ENCODE measurements at regions not wholly inside any gene's neighbourhood (a gene's known extent, or its start where the extent isn't known, plus 50 kb on each side); places are given as distances from the start of the nearest gene placed in this dataset.

DNA sequence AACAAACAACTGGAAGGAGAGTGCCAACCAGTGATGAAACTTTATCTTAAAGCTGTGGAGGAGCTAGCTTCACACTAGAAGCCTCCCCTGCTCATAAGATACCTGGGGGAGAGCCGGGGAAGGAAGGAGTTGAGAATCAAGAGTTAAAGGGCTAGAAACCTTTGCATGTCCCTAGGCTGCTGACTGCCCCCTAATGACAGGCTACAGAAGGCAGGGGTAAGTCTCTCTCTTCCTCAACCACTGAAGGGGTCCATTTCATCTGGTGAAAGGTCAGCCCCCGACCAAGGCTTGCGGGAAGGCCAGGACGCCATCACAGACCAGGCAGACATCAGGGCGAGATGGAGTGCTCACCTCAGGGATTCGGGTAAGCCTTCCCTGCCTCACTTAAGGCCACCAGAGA is 65.6 kb upstream of the GRHL3 start:
- intact Hi-C loops (cut with DNase I) = no loop called here
- no peaks in the 10 kb centered on the region for H3K36me3 ChIP-seq
- TF ChIP-seq, protein P1, sequence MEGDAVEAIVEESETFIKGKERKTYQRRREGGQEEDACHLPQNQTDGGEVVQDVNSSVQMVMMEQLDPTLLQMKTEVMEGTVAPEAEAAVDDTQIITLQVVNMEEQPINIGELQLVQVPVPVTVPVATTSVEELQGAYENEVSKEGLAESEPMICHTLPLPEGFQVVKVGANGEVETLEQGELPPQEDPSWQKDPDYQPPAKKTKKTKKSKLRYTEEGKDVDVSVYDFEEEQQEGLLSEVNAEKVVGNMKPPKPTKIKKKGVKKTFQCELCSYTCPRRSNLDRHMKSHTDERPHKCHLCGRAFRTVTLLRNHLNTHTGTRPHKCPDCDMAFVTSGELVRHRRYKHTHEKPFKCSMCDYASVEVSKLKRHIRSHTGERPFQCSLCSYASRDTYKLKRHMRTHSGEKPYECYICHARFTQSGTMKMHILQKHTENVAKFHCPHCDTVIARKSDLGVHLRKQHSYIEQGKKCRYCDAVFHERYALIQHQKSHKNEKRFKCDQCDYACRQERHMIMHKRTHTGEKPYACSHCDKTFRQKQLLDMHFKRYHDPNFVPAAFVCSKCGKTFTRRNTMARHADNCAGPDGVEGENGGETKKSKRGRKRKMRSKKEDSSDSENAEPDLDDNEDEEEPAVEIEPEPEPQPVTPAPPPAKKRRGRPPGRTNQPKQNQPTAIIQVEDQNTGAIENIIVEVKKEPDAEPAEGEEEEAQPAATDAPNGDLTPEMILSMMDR (IDR thresholded peaks at IDR 0.05) = no peak
- no peak overlapping the region for H3K27ac ChIP-seq
- H3K27me3 ChIP-seq = no peaks in the 10 kb centered on the region
- peaks cover 0 to 5% of the 10 kb centered on the region in 2 donors for H3K4me1 ChIP-seq
- ATAC-seq (no peak), DNase-seq (no peak)
- H3K4me3 ChIP-seq = no peak overlapping the region
- H3K9me3 ChIP-seq = no peaks in the 10 kb centered on the region

DNA sequence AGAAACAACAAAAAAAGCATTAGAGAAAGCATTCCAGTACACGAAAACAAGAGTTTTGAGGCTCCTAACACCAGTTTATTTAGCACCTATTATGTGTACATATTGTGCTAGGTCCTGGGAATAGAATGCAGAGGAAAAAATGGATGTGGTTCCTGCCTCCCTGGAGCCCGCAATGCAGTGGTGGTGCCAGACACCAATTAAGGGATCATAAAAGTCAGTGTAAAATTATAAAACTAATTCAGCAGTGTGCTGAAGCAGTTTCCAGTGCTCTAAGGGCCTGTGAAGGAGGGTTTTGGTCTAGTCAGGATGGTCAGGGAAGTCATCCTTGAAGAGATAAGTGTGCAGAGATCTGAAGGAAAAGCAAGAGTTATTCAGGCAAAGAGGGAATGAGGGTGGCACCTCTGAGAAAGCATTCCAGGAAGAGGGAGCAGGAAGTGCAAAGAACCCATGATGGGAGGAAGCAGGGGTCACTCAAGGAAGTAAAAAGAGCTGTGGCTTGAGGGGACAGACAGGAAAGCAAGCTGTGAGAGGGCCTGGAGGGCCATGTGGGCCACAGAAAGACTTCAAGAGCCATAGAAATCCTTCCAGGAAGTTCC is 65.2 kb upstream of the IFNLR1 start:
- TF ChIP-seq, protein P1 (IDR thresholded peaks at IDR 0.05) = no peak
- no peak overlapping the region for H3K4me3 ChIP-seq
- no peaks in the 10 kb centered on the region for H3K36me3 ChIP-seq
- no peak for DNase-seq
- no peaks in the 10 kb centered on the region for H3K9me3 ChIP-seq
- H3K27ac ChIP-seq = no peak overlapping the region
- H3K27me3 ChIP-seq = no peaks in the 10 kb centered on the region
- H3K4me1 ChIP-seq = peaks cover 0 to 5% of the 10 kb centered on the region in 2 donors
- intact Hi-C loops (cut with DNase I) = no loop called here
- no peak for ATAC-seq

DNA sequence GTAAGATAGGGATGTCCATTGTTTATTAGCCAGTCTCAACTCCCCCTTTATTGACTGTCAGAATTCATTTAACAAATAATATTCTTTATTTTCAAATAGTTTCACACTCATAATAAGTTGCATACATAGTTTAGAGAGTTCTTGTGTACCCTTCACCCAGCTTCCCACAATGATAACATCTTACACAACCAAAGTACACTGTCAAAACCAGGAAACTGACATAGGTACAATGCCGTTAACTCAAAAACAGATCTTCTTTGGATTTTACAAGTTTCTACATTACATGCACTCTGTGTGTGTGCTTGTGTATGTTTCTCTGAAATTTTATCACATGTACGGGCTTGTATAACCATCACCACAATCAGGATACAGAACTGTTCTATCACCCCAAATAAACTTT is 64.4 kb upstream of the IFNLR1 start:
- DNase-seq (no peak), ATAC-seq (no peak)
- no peak overlapping the region for H3K27ac ChIP-seq
- TF ChIP-seq, protein P1 (IDR thresholded peaks at IDR 0.05) = no peak
- peaks cover 0 to 5% of the 10 kb centered on the region in 2 donors for H3K4me1 ChIP-seq
- H3K4me3 ChIP-seq = no peak overlapping the region
- H3K9me3 ChIP-seq = no peaks in the 10 kb centered on the region
- intact Hi-C loops (cut with DNase I) = no loop called here
- no peaks in the 10 kb centered on the region for H3K27me3 ChIP-seq
- no peaks in the 10 kb centered on the region for H3K36me3 ChIP-seq

DNA sequence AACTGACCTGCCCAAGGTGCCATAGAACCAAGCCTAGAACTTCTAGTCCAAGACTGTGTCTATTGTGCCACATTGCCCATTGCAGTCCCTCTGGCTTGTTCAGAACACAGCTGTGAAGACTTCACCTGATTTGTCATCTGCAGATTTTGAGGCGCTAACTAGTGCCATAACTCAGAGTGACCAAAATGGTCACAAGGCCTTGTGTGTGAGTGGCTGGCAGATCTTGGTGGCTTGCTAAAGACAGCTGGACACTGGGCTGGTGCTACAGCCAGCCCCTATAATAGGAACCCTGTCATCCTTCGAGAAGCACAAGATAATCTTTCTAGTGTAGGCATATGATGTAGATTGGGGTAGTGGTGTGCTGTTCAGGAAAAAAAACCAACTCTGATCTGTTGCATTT is 63.7 kb upstream of the IFNLR1 start:
- DNase-seq = no peak
- TF ChIP-seq, protein P1 (IDR thresholded peaks at IDR 0.05) = no peak
- H3K4me1 ChIP-seq = peaks cover 0 to 5% of the 10 kb centered on the region in 2 donors
- no peak overlapping the region for H3K4me3 ChIP-seq
- no peaks in the 10 kb centered on the region for H3K36me3 ChIP-seq
- H3K27me3 ChIP-seq = no peaks in the 10 kb centered on the region
- no peaks in the 10 kb centered on the region for H3K9me3 ChIP-seq
- no peak for ATAC-seq
- no peak overlapping the region for H3K27ac ChIP-seq
- intact Hi-C loops (cut with DNase I) = no loop called here

DNA sequence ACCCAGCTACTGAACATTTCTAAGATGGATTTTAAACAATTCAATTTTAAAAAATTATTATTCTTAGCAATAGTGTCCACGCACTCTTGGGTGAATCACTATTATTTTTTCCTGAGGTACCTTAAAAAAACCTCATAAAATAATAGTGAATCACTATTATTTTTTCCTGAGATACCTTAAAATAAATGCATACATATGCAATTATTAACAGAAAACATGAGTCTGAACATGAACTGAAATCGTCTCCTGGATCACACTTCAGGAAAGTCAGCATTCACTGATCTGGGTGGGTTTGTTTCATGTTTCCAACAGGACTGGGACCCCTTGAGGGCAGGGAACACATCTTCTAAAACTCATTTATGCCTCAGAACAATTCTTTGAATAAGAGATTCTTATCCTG is 63.1 kb upstream of the IFNLR1 start:
- TF ChIP-seq, protein P1 (IDR thresholded peaks at IDR 0.05) = no peak
- H3K4me1 ChIP-seq = peaks cover 0 to 1% of the 10 kb centered on the region in 2 donors
- no peak overlapping the region for H3K4me3 ChIP-seq
- H3K27ac ChIP-seq = no peak overlapping the region
- H3K27me3 ChIP-seq = no peaks in the 10 kb centered on the region
- DNase-seq (no peak), ATAC-seq (no peak)
- H3K9me3 ChIP-seq = no peaks in the 10 kb centered on the region
- H3K36me3 ChIP-seq = no peaks in the 10 kb centered on the region
- intact Hi-C loops (cut with DNase I) = no loop called here

Measured in left lung (tissue), 4 donors.